ENCODE measurements at regions not wholly inside any gene's neighbourhood (a gene's known extent, or its start where the extent isn't known, plus 50 kb on each side); places are given as distances from the start of the nearest gene placed in this dataset.
A peak's percentile ranks its signal among the peaks of the same experiment; 100 is the strongest.

DNA sequence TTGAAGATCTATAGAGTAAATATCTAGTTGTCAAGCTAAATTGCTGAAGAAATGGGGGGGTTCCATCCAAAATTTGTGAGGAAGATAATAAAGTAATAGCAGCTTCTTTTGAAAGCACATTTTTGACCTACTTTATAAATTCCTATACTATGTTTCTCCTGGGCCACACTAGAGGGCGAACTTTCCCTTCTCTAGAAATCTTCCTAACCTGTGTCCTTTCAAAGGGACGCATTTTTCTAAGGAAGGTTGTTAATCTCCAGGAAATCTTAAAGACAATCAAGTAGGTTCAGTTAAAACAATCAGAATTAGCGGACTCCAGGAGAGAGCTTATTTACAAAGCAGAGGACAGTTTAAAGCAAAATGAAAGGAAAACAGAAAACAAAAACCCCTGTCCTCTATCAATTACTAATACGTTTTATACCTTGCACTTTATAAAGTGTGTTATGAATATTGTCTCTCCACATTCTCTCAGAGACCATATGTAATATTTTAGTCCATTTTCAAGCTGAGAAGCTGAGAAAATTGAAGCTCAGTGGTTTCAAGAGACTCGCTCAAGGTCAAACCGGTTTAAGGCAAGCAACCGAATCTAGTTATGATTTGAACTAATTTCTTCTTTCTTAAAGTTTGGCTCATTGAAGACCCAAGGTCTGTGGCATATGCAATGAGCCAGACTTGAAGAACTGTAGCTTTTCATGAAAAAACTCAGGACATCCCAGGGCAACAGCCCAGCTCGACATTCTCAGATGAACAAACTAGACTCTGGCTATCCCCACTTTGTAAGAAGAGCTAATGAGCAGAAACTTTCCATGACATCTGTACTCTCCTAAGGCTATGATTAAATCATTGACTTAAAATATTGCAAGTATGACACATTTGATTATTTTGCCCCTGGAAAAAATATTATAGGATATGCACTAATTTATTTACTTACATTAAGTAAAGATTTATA, 273.6 kb downstream of the PAX3 start:
- TF ChIP-seq CTCF (IDR thresholded peaks at IDR 0.05): peak; percentile 60
- H3K36me3 ChIP-seq: no peaks in the 10 kb centered on the region
- H3K4me1 ChIP-seq: no peaks in the 10 kb centered on the region
- H3K9me3 ChIP-seq: no peaks in the 10 kb centered on the region
- H3K27ac ChIP-seq: no peak overlapping the region
- intact Hi-C loops (cut with DNase I): no loop called here
- no peak overlapping the region for H3K4me3 ChIP-seq
- H3K27me3 ChIP-seq: peaks cover 7% of the 10 kb centered on the region
- DNase-seq (no peak), ATAC-seq (peak; percentile 58)

GRCh38 chr2:222017252-222017850, 281.4 kb downstream of the PAX3 start:
- intact Hi-C loops (cut with DNase I): no loop called here
- no peaks in the 10 kb centered on the region for H3K9me3 ChIP-seq
- no peak for TF ChIP-seq CTCF (IDR thresholded peaks at IDR 0.05)
- no peak for ATAC-seq
- DNase-seq: no peak
- no peak overlapping the region for H3K27ac ChIP-seq
- no peak overlapping the region for H3K4me3 ChIP-seq
- no peaks in the 10 kb centered on the region for H3K36me3 ChIP-seq
- no peaks in the 10 kb centered on the region for H3K4me1 ChIP-seq
- H3K27me3 ChIP-seq: no peaks in the 10 kb centered on the region

GRCh38 chr2:222013889-222014288, 284.9 kb downstream of the PAX3 start:
- ATAC-seq: no peak
- intact Hi-C loops (cut with DNase I): no loop called here
- no peak for TF ChIP-seq CTCF (IDR thresholded peaks at IDR 0.05)

GRCh38 chr2:222000326-222000725, 298.5 kb downstream of the PAX3 start:
- no peak overlapping the region for H3K27ac ChIP-seq
- no peak overlapping the region for H3K4me3 ChIP-seq
- intact Hi-C loops (cut with DNase I): no loop called here
- ATAC-seq (no peak), DNase-seq (no peak)
- no peaks in the 10 kb centered on the region for H3K27me3 ChIP-seq
- no peaks in the 10 kb centered on the region for H3K9me3 ChIP-seq
- no peaks in the 10 kb centered on the region for H3K36me3 ChIP-seq
- no peak for TF ChIP-seq CTCF (IDR thresholded peaks at IDR 0.05)
- H3K4me1 ChIP-seq: no peaks in the 10 kb centered on the region

More at GRCh38 chr2:222013889-222014288, 284.9 kb downstream of the PAX3 start:
- Histone ChIP-seq H3K4me3 (no peak overlapping the region), H3K27me3 (peaks cover 3% of the 10 kb centered on the region), H3K9me3 (no peaks in the 10 kb centered on the region), H3K4me1 (no peaks in the 10 kb centered on the region), H3K36me3 (no peaks in the 10 kb centered on the region), H3K27ac (no peak overlapping the region)
- DNase-seq: no peak

GRCh38 chr2:221999717-222000116, 299.1 kb downstream of the PAX3 start:
- Histone ChIP-seq H3K27me3 (no peaks in the 10 kb centered on the region), H3K4me3 (no peak overlapping the region), H3K4me1 (no peaks in the 10 kb centered on the region), H3K27ac (no peak overlapping the region), H3K9me3 (no peaks in the 10 kb centered on the region), H3K36me3 (no peaks in the 10 kb centered on the region)
- intact Hi-C loops (cut with DNase I): no loop called here
- no peak for TF ChIP-seq CTCF (IDR thresholded peaks at IDR 0.05)
- ATAC-seq (no peak), DNase-seq (no peak)

Data from upper lobe of right lung (tissue), 1 donor.